PC-3 (cell line): ENCODE measurements at regions not wholly inside any gene's neighbourhood (a gene's known extent, or its start where the extent isn't known, plus 50 kb on each side); places are given as distances from the start of the nearest gene placed in this dataset.

Experiments
- CTCF ChIP-seq: fragments of 300-600 bp; sonication (generic); conservative IDR thresholded peaks from 2 replicates; pipeline ENCODE4 v1.5.1; 2017; ENCODE audit warnings: antibody characterized with exemption, low read depth, mild to moderate bottlenecking, low read length
- EZH2 ChIP-seq: fragments of 300-600 bp; sonication (generic); IDR thresholded peaks from one replicate; pipeline ENCODE4 v1.6.1; 2017; ENCODE audit warnings: antibody characterized with exemption, mild to moderate bottlenecking, low read length; ENCODE audit not compliant: unreplicated experiment
- EZH2phosphoT487 ChIP-seq: fragments of 300-600 bp; sonication (generic); IDR thresholded peaks from 2 replicates; pipeline ENCODE4 v1.6.1; 2018; ENCODE audit warnings: mild to moderate bottlenecking, antibody characterized with exemption, low read length, borderline replicate concordance

DNA sequence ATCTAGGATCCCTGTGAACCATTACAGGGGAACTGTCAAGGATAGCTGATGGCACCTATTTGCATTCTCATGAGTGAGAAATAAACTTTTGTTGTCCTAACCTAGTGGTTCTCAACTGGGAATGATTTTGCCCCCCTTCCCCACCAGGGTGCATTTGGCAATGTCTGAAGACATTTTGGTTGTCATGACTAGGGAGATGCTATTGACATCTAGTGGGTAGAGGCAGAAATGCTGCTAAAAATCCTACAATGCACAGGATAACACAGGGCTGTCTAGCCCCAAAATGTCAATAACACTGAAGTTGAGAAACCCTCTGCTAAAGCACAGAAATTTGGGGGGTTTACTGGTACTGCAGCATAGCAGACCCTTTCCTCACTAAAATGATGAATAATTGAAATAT is 140.9 kb upstream of the SRRM4 start:
- no peak for TF ChIP-seq EZH2phosphoT487
- peak; percentile 45 for TF ChIP-seq CTCF
- TF ChIP-seq EZH2 = no peak
